ENCODE measurements at regions not wholly inside any gene's neighbourhood (a gene's known extent, or its start where the extent isn't known, plus 50 kb on each side); places are given as distances from the start of the nearest gene placed in this dataset.

DNA sequence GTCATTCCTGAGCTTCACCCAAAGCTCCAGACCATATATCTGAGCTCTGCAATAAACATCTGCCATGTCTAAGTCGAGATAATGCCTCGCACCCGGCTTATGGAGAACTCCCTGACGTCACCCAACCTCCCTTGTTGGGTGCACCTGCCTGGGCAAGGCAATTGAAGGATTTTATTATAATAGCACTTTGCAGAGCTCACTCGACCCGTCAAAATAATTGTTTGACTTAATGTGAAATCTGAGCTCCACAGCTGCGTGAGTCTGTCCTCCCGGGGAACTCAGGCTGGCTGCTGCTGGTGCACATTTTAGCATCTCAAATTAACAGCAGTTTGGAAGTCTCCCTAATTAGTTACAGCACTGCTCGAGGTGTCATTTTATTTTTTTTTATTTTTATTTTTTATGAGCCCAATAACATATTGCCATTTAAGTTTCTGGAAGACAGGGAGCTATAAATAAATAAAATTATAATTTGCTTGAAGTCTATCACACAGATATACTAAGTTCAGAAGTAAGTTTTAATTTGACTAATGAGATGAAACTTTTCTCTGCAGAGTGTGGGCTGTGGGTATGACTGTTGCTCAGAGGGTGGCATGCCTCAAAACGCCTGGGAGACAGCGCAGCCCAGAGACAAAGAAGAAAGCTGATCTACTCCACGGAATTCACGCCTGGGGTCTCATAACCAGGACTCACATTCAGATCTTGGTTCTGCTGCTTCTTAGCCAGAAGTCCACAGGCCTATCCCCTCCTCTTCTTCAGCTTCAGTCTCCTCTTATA lies 401.4 kb upstream of the C16orf82 start:
- H3K9ac ChIP-seq (ENCODE audit: low read depth, low read length), result no peak overlapping the region
- no peaks in the 10 kb centered on the region for H3K4me1 ChIP-seq (ENCODE audit: insufficient read depth, low read length)
- H3K9me3 ChIP-seq (ENCODE audit: control insufficient read depth, insufficient read depth, low read length), result no peaks in the 10 kb centered on the region
- no peaks in the 10 kb centered on the region for H3K36me3 ChIP-seq (ENCODE audit: insufficient read depth, low read length)

DNA sequence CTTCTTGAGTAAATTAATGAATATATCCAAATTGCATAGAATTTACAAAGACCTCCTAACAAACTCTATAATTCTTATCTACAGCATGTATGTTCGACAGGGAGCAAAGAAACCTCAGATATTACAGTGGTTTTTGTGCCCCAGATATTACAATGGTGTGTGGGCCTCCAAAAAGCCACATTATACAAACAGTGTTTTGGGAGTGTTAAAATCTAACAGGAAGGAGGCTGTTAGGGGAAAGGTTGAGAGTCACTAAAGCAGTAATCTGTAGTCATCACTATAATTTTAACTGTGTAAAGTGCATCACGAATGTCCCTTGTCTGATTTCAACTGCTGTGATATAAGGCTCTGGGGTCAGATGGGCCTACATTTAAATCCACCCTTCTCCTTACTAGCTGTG lies 400.2 kb upstream of the C16orf82 start:
- Histone ChIP-seq H3K4me1 (ENCODE audit: insufficient read depth, low read length) (no peaks in the 10 kb centered on the region), H3K9me3 (ENCODE audit: control insufficient read depth, insufficient read depth, low read length) (no peaks in the 10 kb centered on the region), H3K36me3 (ENCODE audit: insufficient read depth, low read length) (no peaks in the 10 kb centered on the region), H3K9ac (ENCODE audit: low read depth, low read length) (no peak overlapping the region)

DNA sequence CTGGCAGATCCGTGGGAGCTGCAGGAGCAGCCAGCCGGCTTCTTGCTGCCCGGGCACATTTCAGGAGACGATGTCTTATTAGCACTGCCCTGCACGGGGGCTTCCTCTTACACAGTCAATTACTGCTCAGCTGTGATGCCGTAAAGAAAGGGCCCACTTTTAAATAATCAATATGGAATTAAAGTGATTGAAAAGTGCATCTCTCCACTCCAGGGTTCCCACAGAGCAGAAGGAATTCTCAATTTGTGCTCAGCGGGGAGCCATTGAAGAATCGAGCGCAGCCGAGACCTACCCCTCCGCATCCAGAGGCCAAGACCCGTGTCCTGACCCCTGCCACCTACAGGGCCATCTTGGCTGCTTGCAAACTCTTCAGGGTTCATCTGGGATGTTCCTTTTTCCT lies 399.4 kb upstream of the C16orf82 start:
- Histone ChIP-seq H3K36me3 (ENCODE audit: insufficient read depth, low read length) (no peaks in the 10 kb centered on the region), H3K9ac (ENCODE audit: low read depth, low read length) (no peak overlapping the region), H3K9me3 (ENCODE audit: control insufficient read depth, insufficient read depth, low read length) (no peaks in the 10 kb centered on the region), H3K4me1 (ENCODE audit: insufficient read depth, low read length) (no peaks in the 10 kb centered on the region)

DNA sequence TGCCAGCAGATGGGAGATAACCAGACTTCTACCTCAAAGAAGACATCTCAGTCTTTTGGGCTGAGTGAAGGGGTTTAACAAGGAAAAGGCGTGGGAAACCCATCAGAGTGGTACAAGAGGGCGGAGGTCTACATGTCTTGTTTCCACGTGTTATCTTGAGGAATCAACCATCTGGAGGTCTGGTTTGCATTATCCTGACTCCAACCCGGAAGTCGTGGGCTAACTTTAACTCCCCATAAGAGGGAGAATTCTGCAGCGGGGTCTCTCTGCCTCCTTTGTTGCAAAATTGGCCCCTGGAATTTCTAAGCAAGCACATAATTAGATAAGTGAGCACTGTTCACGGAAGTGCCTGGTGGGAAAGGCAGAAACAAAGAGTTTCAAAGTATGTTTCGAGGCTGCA lies 398.7 kb upstream of the C16orf82 start:
- H3K9me3 ChIP-seq (ENCODE audit: control insufficient read depth, insufficient read depth, low read length), result no peaks in the 10 kb centered on the region
- H3K9ac ChIP-seq (ENCODE audit: low read depth, low read length), result no peak overlapping the region
- no peaks in the 10 kb centered on the region for H3K36me3 ChIP-seq (ENCODE audit: insufficient read depth, low read length)
- H3K4me1 ChIP-seq (ENCODE audit: insufficient read depth, low read length), result no peaks in the 10 kb centered on the region

DNA sequence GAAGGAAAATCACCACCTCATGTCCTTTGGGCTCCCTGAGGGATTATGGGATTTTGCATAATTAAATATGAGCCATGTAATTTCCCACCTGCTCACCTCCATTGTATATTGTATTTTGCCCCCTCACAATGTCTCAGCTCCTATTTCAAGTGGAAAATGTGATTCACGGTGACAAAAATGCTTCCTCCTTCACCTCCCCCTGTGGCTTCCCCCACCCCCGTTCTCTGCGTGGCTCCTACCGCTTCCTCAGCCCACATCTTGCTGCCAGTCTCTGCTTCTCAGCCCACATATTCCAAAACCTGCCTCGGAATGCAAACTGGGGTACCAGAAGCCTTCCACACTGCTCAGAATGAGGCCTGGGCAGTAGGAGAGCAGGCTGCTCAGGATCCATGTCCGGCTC lies 394.5 kb upstream of the C16orf82 start:
- Histone ChIP-seq H3K9me3 (ENCODE audit: control insufficient read depth, insufficient read depth, low read length) (no peaks in the 10 kb centered on the region), H3K9ac (ENCODE audit: low read depth, low read length) (no peak overlapping the region), H3K36me3 (ENCODE audit: insufficient read depth, low read length) (no peaks in the 10 kb centered on the region), H3K4me1 (ENCODE audit: insufficient read depth, low read length) (no peaks in the 10 kb centered on the region)

DNA sequence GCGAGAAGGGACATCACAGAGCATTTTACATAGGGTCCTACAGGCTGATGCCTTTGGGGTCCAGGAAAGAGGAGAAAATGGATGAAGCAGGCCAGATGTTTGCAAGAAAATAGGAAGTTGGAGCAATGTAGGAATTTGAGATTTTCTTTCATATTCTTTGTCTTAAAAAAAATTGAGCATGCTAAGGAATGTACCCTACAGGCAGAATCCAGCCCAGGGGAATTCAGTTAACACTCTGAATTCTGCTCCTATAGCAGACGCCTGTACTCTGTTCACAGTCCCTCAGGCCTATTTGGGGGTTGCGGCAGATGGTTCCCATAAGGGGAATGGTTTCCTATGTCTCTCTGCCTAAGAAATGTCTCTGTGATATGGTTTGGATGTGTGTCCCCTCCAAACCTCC lies 393.7 kb upstream of the C16orf82 start:
- H3K4me1 ChIP-seq (ENCODE audit: insufficient read depth, low read length), result no peaks in the 10 kb centered on the region
- H3K9me3 ChIP-seq (ENCODE audit: control insufficient read depth, insufficient read depth, low read length), result no peaks in the 10 kb centered on the region
- H3K9ac ChIP-seq (ENCODE audit: low read depth, low read length), result no peak overlapping the region
- no peaks in the 10 kb centered on the region for H3K36me3 ChIP-seq (ENCODE audit: insufficient read depth, low read length)

DNA sequence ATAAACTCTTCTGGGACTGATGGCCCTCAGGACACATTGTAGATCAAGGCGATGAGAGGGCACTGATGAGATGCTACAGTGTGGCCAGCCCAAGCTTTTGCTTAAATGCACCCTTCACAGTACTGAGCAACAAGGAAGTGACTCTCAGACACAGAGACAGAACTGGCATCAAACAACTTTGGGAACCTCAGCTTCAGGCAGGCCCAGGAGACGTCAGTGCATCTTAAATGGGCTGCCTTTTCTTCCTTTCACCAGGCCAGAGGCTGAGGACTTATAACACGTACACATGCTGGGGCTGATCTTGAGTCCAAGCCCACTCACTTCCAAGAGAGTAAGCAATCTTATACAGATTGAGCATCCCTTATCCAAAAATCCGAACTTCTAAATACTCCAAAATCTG lies 386.1 kb upstream of the C16orf82 start:
- H3K36me3 ChIP-seq (ENCODE audit: insufficient read depth, low read length), result no peaks in the 10 kb centered on the region
- H3K4me1 ChIP-seq (ENCODE audit: insufficient read depth, low read length), result no peaks in the 10 kb centered on the region
- no peaks in the 10 kb centered on the region for H3K9me3 ChIP-seq (ENCODE audit: control insufficient read depth, insufficient read depth, low read length)
- no peak overlapping the region for H3K9ac ChIP-seq (ENCODE audit: low read depth, low read length)

DNA sequence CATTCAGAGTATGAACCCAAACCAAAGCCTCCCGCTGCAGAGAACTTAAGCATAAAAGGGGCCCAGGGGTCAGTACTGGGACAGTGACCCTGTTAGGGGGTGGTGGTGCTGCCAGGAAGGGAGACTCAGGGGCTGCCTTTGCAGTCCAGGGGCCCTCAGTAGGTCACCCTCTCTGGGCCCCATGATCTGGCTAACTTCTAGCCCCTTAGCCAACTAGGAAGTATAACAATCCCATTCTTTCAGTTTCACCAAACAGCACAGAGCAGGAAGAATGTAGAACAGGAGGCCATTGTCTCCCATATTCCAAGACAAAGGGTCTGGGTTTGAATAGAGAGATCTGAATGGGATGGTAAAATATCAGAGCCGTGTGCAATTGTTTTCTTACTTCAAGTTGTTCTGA lies 378.6 kb upstream of the C16orf82 start:
- H3K9me3 ChIP-seq (ENCODE audit: control insufficient read depth, insufficient read depth, low read length), result no peaks in the 10 kb centered on the region
- H3K36me3 ChIP-seq (ENCODE audit: insufficient read depth, low read length), result no peaks in the 10 kb centered on the region
- H3K4me1 ChIP-seq (ENCODE audit: insufficient read depth, low read length), result no peaks in the 10 kb centered on the region; the same call in 1 of the 2 replicates
- no peak overlapping the region for H3K9ac ChIP-seq (ENCODE audit: low read depth, low read length)

DNA sequence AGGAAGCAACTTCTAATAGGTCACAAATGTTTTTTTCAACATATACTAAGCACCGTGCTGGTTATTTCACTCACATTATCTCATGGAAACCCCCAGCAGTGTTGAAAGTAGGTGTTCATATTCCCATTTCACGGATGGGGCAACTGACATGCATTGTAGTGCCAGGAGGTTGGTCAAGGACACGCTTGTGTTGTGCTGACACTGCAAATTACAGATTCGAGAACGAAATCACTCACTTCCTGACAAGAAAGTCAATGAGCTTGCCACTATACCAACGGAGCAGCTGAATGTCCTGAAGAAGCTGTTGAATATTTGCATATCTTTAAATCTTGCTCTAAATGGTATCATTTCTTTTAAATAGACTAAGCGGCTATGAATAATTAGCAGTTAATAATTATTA lies 378.0 kb upstream of the C16orf82 start:
- H3K9me3 ChIP-seq (ENCODE audit: control insufficient read depth, insufficient read depth, low read length), result no peaks in the 10 kb centered on the region
- no peak overlapping the region for H3K9ac ChIP-seq (ENCODE audit: low read depth, low read length)
- no peaks in the 10 kb centered on the region; the same call in 1 of the 2 replicates for H3K4me1 ChIP-seq (ENCODE audit: insufficient read depth, low read length)
- no peaks in the 10 kb centered on the region for H3K36me3 ChIP-seq (ENCODE audit: insufficient read depth, low read length)

DNA sequence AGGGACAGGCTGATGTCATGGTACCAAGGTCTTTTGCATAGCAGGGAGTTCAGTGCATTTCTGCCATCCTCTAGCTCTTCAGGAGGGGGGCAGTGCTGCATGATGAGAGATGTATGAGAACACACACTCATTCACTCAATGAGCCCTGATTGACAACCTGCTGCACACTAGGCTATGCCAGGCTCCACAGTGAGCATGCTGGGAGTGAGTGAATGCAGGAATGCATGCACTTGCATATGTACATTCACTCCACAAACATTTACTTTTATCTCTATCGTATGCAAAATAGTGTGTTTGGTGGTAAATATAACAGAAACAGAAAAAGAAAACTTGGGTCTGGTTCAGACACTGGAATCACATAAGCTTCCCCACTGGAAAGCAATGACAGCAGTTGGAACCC lies 374.1 kb upstream of the C16orf82 start:
- Histone ChIP-seq H3K9ac (ENCODE audit: low read depth, low read length) (no peak overlapping the region), H3K4me1 (ENCODE audit: insufficient read depth, low read length) (no peaks in the 10 kb centered on the region; the same call in 1 of the 2 replicates), H3K36me3 (ENCODE audit: insufficient read depth, low read length) (no peaks in the 10 kb centered on the region), H3K9me3 (ENCODE audit: control insufficient read depth, insufficient read depth, low read length) (no peaks in the 10 kb centered on the region)

DNA sequence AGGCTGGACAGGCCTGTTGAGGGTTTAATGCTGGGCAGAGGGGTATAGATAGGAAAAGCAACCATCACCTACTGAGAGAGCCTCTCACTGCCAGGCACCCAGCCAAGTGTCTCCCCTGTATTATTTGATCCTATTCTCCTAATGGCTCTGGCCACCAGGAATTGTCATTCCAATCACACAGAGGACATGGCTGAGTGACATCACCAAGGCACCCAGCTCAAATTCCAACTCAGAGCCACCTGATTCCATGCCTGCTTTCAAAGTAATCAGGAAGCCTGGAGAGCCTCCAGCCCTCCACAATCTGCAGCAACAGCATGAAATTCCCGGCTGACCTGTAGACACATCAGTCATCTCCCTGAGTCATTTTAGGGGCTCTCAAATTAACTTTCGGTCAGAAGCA lies 368.9 kb upstream of the C16orf82 start:
- H3K9me3 ChIP-seq (ENCODE audit: control insufficient read depth, insufficient read depth, low read length), result 0 out of 2 replicates have a peak, but pooled peaks cover 5% of the 10 kb centered on the region
- H3K9ac ChIP-seq (ENCODE audit: low read depth, low read length), result no peak overlapping the region
- no peaks in the 10 kb centered on the region for H3K36me3 ChIP-seq (ENCODE audit: insufficient read depth, low read length)
- H3K4me1 ChIP-seq (ENCODE audit: insufficient read depth, low read length), result no peaks in the 10 kb centered on the region

DNA sequence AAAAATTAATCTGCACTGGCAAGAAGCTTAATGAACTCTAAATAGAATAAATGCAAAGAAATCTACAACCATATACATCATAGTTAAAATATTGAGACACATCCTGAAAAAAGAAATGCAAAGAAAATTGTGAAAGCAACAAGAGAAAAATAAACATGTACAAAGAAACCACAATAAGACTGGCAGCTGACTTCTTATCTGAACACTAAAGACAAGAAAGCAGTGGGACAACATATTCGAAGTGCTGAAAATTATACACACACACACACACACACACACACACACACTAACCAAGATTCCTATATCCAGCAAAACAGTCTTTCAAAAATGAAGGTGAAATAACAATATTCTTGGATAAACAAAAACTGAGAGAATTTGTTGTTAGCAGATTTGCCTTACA lies 366.5 kb upstream of the C16orf82 start:
- Histone ChIP-seq H3K4me1 (ENCODE audit: insufficient read depth, low read length) (no peaks in the 10 kb centered on the region), H3K9ac (ENCODE audit: low read depth, low read length) (no peak overlapping the region), H3K36me3 (ENCODE audit: insufficient read depth, low read length) (no peaks in the 10 kb centered on the region), H3K9me3 (ENCODE audit: control insufficient read depth, insufficient read depth, low read length) (peaks cover 5% of the 10 kb centered on the region; the same call in 1 of the 2 replicates)

DNA sequence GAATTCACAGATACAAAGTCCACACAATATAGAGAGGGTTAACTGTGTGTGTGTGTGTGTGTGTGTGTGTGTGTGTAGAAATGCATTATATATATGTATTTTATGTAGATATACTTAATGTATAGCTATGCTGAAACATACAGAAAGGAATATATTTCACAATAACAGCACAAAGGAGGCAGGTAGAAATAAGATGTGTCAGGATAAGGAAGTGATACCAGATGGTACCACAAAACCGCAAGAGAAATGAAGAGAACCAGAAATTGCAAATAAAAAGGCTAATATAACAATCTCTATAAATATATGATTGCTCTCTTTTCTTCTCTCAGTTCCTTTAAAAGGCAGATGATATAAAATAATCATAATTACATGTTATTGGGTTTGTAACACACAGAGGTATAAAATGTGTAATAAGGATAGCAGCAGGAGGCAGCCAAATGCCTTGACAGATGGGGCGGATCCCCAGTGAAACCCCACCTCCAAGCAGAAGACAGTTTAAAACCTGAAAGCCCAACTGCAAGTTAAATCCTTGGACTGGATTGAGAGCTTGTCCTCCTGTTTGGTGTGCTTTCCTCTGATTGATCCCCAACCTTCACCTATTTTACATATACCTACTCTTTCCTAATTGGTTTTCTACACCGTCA lies 365.4 kb upstream of the C16orf82 start:
- no peak overlapping the region for H3K9ac ChIP-seq (ENCODE audit: low read depth, low read length)
- H3K9me3 ChIP-seq (ENCODE audit: control insufficient read depth, insufficient read depth, low read length), result peaks cover 5% of the 10 kb centered on the region; the same call in 1 of the 2 replicates
- H3K36me3 ChIP-seq (ENCODE audit: insufficient read depth, low read length), result no peaks in the 10 kb centered on the region
- H3K4me1 ChIP-seq (ENCODE audit: insufficient read depth, low read length), result no peaks in the 10 kb centered on the region

DNA sequence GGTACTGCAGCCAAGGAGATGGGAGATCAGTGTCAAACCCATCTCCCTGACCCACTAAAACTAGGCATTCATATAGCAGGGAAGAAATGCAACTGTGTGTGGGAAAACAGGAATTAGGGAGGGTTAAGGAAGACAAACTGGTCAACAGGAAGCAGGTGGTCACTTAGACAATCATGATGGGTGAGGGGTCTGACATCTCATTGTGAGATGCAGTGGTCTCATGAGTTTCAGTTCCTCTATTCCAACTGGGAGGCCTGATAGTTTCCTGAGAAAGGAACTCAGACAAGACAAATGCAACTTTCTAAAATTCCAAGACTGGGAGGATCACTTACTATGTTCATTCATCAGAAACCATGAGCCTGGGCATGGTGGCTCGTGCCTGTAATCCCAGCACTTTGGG lies 361.4 kb upstream of the C16orf82 start:
- H3K4me1 ChIP-seq (ENCODE audit: insufficient read depth, low read length), result no peaks in the 10 kb centered on the region
- no peak overlapping the region for H3K9ac ChIP-seq (ENCODE audit: low read depth, low read length)
- H3K9me3 ChIP-seq (ENCODE audit: control insufficient read depth, insufficient read depth, low read length), result peaks cover 5% of the 10 kb centered on the region; the same call in 1 of the 2 replicates
- H3K36me3 ChIP-seq (ENCODE audit: insufficient read depth, low read length), result no peaks in the 10 kb centered on the region

DNA sequence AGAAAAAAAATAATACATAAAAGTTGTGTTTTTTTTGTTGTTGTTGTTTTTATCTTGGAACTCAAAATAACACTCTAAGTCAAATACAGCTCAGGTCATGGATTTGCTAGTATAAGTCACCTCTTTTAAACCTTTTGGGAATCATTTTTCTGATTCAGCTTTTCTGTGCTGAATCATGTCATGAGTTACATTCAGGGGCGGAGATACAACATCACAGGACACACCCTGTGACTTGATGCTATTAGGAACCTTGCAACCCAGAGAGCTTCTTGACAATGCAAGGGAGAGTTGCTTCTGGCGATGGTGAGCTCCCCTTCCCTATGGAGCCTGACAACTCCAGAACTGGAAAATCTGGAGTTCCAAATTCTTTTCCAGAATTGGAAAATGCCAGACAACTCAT lies 358.3 kb upstream of the C16orf82 start:
- H3K36me3 ChIP-seq (ENCODE audit: insufficient read depth, low read length), result no peaks in the 10 kb centered on the region
- no peak overlapping the region for H3K9ac ChIP-seq (ENCODE audit: low read depth, low read length)
- H3K4me1 ChIP-seq (ENCODE audit: insufficient read depth, low read length), result no peaks in the 10 kb centered on the region
- no peaks in the 10 kb centered on the region; the same call in 1 of the 2 replicates for H3K9me3 ChIP-seq (ENCODE audit: control insufficient read depth, insufficient read depth, low read length)

Data from ES-I3 (cell line).